GM12878 (cell line): ENCODE measurements at regions not wholly inside any gene's neighbourhood (a gene's known extent, or its start where the extent isn't known, plus 50 kb on each side); places are given as distances from the start of the nearest gene placed in this dataset.

Experiments used
- ATAC-seq: fragments of 200-7000 bp; cut with Tn5 transposase; 3 replicates; pipeline ENCODE4 v1.9.1; 2020; ENCODE audit warnings: mild to moderate bottlenecking, moderate library complexity
- BruUV-seq: library from RNA; stranded (reverse); fragments of 400-500 nt; replicated peaks from 2 replicates; lab custom pipeline; 2021; lab: Mats Ljungman, UMichigan
- CTCF ChIA-PET: fragments of 300-600 bp; sonication (Branson Sonifier 250); formaldehyde crosslinking; extraction: SDS; loops from one replicate; lab custom pipeline; 2021; ENCODE audit warnings: inconsistent platforms; lab: Yijun Ruan, JAX
- POLR2A ChIA-PET: fragments of 350-600 bp; formaldehyde crosslinking; extraction: SDS; loops from one replicate; lab custom pipeline; 2021; ENCODE audit warnings: inconsistent platforms; lab: Charles Lee
- RAD21 ChIA-PET: fragments of 300-600 bp; sonication (Branson Sonifier 250); formaldehyde crosslinking; loops from one replicate; lab custom pipeline; 2023; ENCODE audit warnings: antibody characterized with exemption; ENCODE audit not compliant: unreplicated experiment; lab: Charles Lee
- SMC1A ChIA-PET: fragments of 300-600 bp; sonication (Branson Sonifier 250); formaldehyde crosslinking; loops from one replicate; lab custom pipeline; 2023; ENCODE audit not compliant: unreplicated experiment, uncharacterized antibody; lab: Charles Lee
- DNase-seq: peaks from one replicate; pipeline ENCODE4 v3.0.0-alpha.2; 2011; ENCODE audit warnings: low read depth, low spot score
- FAIRE-seq: peaks from 3 replicates; lab custom pipeline; 2011; peaks lifted over from hg19 to GRCh38; lab: Jason Lieb, UNC
- H2AFZ ChIP-seq: 2 replicates; pipeline ENCODE4 v1.6.0; 2011; ENCODE audit warnings: low read depth, low read length, control low read depth; ENCODE audit not compliant: control insufficient read depth
- H3K27ac ChIP-seq: 2 replicates; pipeline ENCODE4 v1.5.1; 2011; ENCODE audit warnings: control low read depth; ENCODE audit not compliant: control insufficient read depth, insufficient read depth
- H3K27me3 ChIP-seq, 2 experiments: replicated peaks in 1 of 2; 2 replicates each; pipeline versions ENCODE4 v1.6.0 to v1.6.1; 2011; ENCODE audit warnings: low read length in 1 of 2; ENCODE audit not compliant: control insufficient read depth in 2 of 2, insufficient read depth in 2 of 2
- H3K36me3 ChIP-seq, 2 experiments: 2 replicates each; pipeline ENCODE4 v1.5.1; 2011; ENCODE audit warnings: low read length in 1 of 2; ENCODE audit not compliant: control insufficient read depth in 2 of 2, insufficient read depth in 2 of 2
- H3K4me1 ChIP-seq: 2 replicates; pipeline ENCODE4 v1.6.1; 2011; ENCODE audit warnings: mild to moderate bottlenecking, low read length, moderate library complexity, mixed read lengths; ENCODE audit not compliant: control insufficient read depth, insufficient read depth
- H3K4me2 ChIP-seq: 2 replicates; pipeline ENCODE4 v1.6.0; 2011; ENCODE audit warnings: control low read depth; ENCODE audit not compliant: control insufficient read depth, insufficient read depth
- H3K4me3 ChIP-seq: fragments of 200-600 bp; sonication (generic); 2 replicates; pipeline ENCODE4 v1.5.1; 2016
- H3K79me2 ChIP-seq: 2 replicates; pipeline ENCODE4 v1.6.0; 2011; ENCODE audit warnings: low read length; ENCODE audit not compliant: control insufficient read depth, insufficient read depth
- H3K9ac ChIP-seq: 2 replicates; pipeline ENCODE4 v1.8.0; 2011; ENCODE audit warnings: low read length, control low read depth, mixed read lengths; ENCODE audit not compliant: control insufficient read depth, insufficient read depth
- H3K9me3 ChIP-seq: replicated peaks from 3 replicates; pipeline ENCODE4 v1.5.1; 2011; ENCODE audit warnings: mild to moderate bottlenecking, low read length; ENCODE audit not compliant: control insufficient read depth, insufficient read depth
- H4K20me1 ChIP-seq: 2 replicates; pipeline ENCODE4 v1.6.0; 2011; ENCODE audit not compliant: control insufficient read depth, insufficient read depth
- BCL11A ChIP-seq: IDR thresholded peaks from 2 replicates; pipeline ENCODE4 v1.6.1; 2011; ENCODE audit warnings: low read depth, low read length
- CBFB ChIP-seq: IDR thresholded peaks from 2 replicates; pipeline ENCODE4 v1.6.1; 2016; ENCODE audit warnings: antibody characterized with exemption, low read depth
- NR2F1 ChIP-seq: fragments of 450-650 bp; conservative IDR thresholded peaks from 2 replicates; pipeline ENCODE4 v1.6.1; 2017; ENCODE audit warnings: mild to moderate bottlenecking
- SKIL ChIP-seq: fragments of 450-650 bp; IDR thresholded peaks from 2 replicates; pipeline ENCODE4 v1.6.1; 2017; ENCODE audit warnings: mild to moderate bottlenecking, low read depth, inconsistent platforms; ENCODE audit not compliant: poor library complexity, severe bottlenecking
- SMARCA5 ChIP-seq: fragments of 450-650 bp; IDR thresholded peaks from 2 replicates; pipeline ENCODE4 v1.6.1; 2017; ENCODE audit warnings: mild to moderate bottlenecking
- WGBS: methylation state at CpG from one replicate; pipeline ENCODE4 v1.1.6; 2016; ENCODE audit warnings: low lambda C conversion rate; ENCODE audit not compliant: insufficient replicate concordance, insufficient coverage; ENCODE audit errors: missing lambda C conversion rate; 5-methylcytosine and 5-hydroxymethylcytosine counted together
- in situ Hi-C: fragments of 300-500 bp; cut with MboI; formaldehyde crosslinking; loops from 9 replicates; pipeline ENCODE4 v1.14.3; 2018; ENCODE audit warnings: mixed read lengths
- intact Hi-C: fragments of 100-400 bp; cut with micrococcal nuclease; formaldehyde crosslinking; loops from one replicate; pipeline ENCODE4 v1.14.2; 2022; ENCODE audit not compliant: unreplicated experiment

DNA sequence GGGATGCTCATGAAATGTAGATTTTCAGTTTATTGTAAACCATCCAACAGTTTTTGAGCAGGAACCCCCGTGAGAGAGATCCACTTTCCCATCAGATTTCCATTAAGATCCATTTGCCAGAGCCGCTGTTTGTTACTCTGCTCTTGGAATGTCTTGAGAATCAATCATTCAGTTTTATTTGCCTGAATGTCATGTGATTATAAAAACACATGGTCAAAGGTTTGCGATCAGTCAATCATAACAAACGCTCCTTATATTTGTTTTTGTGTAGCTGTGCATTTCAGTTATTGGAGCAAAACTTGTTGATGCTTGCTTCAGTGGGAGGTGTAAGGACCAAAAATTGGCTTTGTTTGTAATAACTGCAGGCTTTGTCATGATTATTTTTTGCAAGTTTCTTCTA is 155.8 kb upstream of the RHOBTB1 start:
- in situ Hi-C loops: no loop called here
- SMC1A ChIA-PET: no interaction called here
- no peaks in the 10 kb centered on the region; the same call in 2 of the 3 replicates for H3K9me3 ChIP-seq

DNA sequence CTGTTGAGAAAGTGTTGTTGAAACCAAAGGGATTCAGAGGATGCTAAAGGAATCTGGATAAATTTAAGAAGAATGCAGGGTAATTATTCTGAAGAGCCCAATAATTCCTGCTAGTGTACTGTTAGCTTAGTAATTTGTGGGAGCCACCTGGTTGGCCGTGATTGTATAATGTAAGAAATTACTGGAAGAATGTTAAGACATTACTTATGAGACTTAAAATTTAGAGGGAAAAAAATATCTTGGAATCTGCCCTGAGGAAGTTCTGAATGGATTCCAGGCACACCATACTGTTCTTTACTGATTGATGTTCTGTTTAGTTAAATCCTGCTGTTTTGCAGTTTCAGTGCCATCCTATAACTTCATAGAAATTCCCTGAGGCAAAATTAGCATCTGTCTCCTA is 155.0 kb upstream of the RHOBTB1 start:
- ChIA-PET CTCF (no interaction called here), POLR2A (no interaction called here), RAD21 (no interaction called here), SMC1A (interaction anchor here (0.9 kb wide), 1 partner anchor 39 kb away, joined by 3 read pairs; no protein-coding TSS in a partner anchor)
- in situ Hi-C loops (no loop called here), intact Hi-C loops (no loop called here)
- no peaks in the 10 kb centered on the region for H4K20me1 ChIP-seq
- H2AFZ ChIP-seq: no peak overlapping the region
- H3K79me2 ChIP-seq: no peaks in the 10 kb centered on the region
- no peaks in the 10 kb centered on the region for H3K4me1 ChIP-seq
- FAIRE-seq (no peak), ATAC-seq (no peak), DNase-seq (no peak)
- WGBS: 35% methylated on average over 1 of the region's 1 CpG
- H3K9me3 ChIP-seq: no peaks in the 10 kb centered on the region; the same call in 2 of the 3 replicates
- H3K4me2 ChIP-seq: no peak overlapping the region
- no peak for TF ChIP-seq SKIL
- H3K36me3 ChIP-seq: no peaks in the 10 kb centered on the region
- H3K27me3 ChIP-seq: no peaks in the 10 kb centered on the region
- no peak overlapping the region for H3K4me3 ChIP-seq
- no TSS peak for BruUV-seq
- no peak overlapping the region for H3K9ac ChIP-seq
- no peak overlapping the region for H3K27ac ChIP-seq

More for the DNA sequence above, 155.8 kb upstream of the RHOBTB1 start:
- BruUV-seq: no TSS peak
- FAIRE-seq (no peak), ATAC-seq (no peak), DNase-seq (no peak)
- H3K27ac ChIP-seq: no peak overlapping the region
- H3K4me1 ChIP-seq: no peaks in the 10 kb centered on the region
- no peak overlapping the region for H3K9ac ChIP-seq
- ChIA-PET POLR2A (no interaction called here), RAD21 (no interaction called here), CTCF (no interaction called here)
- H4K20me1 ChIP-seq: no peaks in the 10 kb centered on the region
- no peak overlapping the region for H2AFZ ChIP-seq
- H3K4me3 ChIP-seq: no peak overlapping the region
- H3K79me2 ChIP-seq: no peaks in the 10 kb centered on the region
- H3K36me3 ChIP-seq: no peaks in the 10 kb centered on the region
- H3K27me3 ChIP-seq: no peaks in the 10 kb centered on the region
- 56% methylated on average over 4 of the region's 4 CpGs for WGBS
- intact Hi-C loops: no loop called here
- H3K4me2 ChIP-seq: no peak overlapping the region
- TF ChIP-seq BCL11A (no peak), CBFB (no peak), SMARCA5 (no peak), NR2F1 (no peak)
